A673 (cell line): ENCODE measurements at regions not wholly inside any gene's neighbourhood (a gene's known extent, or its start where the extent isn't known, plus 50 kb on each side); places are given as distances from the start of the nearest gene placed in this dataset.
"Not testable (repeated sequence)": the region's sequence is repeated elsewhere in the genome, so short reads cannot be mapped to it uniquely, and the experiment has no call there.

Source experiments
- BruUV-seq: library from RNA; stranded (reverse); fragments of 400-500 nt; replicated peaks from 2 replicates; lab custom pipeline; 2021; lab: Mats Ljungman, UMichigan
- CTCF ChIA-PET: fragments of 300-600 bp; sonication (Branson Sonifier 250); formaldehyde crosslinking; loops from one replicate; lab custom pipeline; 2022; ENCODE audit warnings: antibody characterized with exemption; lab: Charles Lee
- POLR2A ChIA-PET: fragments of 300-600 bp; sonication (Branson Sonifier 250); formaldehyde crosslinking; loops from one replicate; lab custom pipeline; 2022; ENCODE audit warnings: antibody characterized with exemption; ENCODE audit not compliant: low non-redundant PET; lab: Charles Lee
- DNase-seq: peaks from one replicate; pipeline ENCODE4 v3.0.0-alpha.2; 2015; ENCODE audit warnings: low spot score
- H3K27ac ChIP-seq: fragments of 200-600 bp; sonication (generic); 2 replicates; pipeline ENCODE4 v1.5.1; 2016; ENCODE audit warnings: mixed run types, low read depth, mild to moderate bottlenecking, mixed read lengths, antibody characterized with exemption, low read length; ENCODE audit not compliant: poor library complexity, severe bottlenecking
- H3K27me3 ChIP-seq: fragments of 200-600 bp; sonication (generic); replicated peaks from 2 replicates; pipeline ENCODE4 v1.6.1; 2017; ENCODE audit warnings: mixed run types, low read depth, mild to moderate bottlenecking, mixed read lengths, antibody characterized with exemption, low read length; ENCODE audit not compliant: insufficient read depth, poor library complexity
- H3K36me3 ChIP-seq: fragments of 200-600 bp; sonication (generic); 2 replicates; pipeline ENCODE4 v1.6.1; 2016; ENCODE audit warnings: mixed run types, mild to moderate bottlenecking, mixed read lengths, antibody characterized with exemption, low read length; ENCODE audit not compliant: insufficient read depth, poor library complexity, severe bottlenecking
- H3K4me1 ChIP-seq: fragments of 200-600 bp; sonication (generic); 2 replicates; pipeline ENCODE4 v1.6.1; 2017; ENCODE audit warnings: mixed run types, mild to moderate bottlenecking, mixed read lengths, antibody characterized with exemption, low read length; ENCODE audit not compliant: insufficient read depth, poor library complexity, severe bottlenecking
- H3K4me3 ChIP-seq: fragments of 200-600 bp; sonication (generic); 2 replicates; pipeline ENCODE4 v1.5.1; 2016; ENCODE audit warnings: low read depth, mixed run types, mild to moderate bottlenecking, mixed read lengths, low read length; ENCODE audit not compliant: poor library complexity, severe bottlenecking
- H3K9me3 ChIP-seq: fragments of 200-600 bp; sonication (generic); 2 replicates; pipeline ENCODE4 v1.6.1; 2016; ENCODE audit warnings: mixed run types, low read depth, mild to moderate bottlenecking, mixed read lengths, antibody characterized with exemption, low read length; ENCODE audit not compliant: poor library complexity, severe bottlenecking
- CTCF ChIP-seq: fragments of 300-800, 200-600 bp; sonication (generic); conservative IDR thresholded peaks from 2 replicates; pipeline ENCODE4 v1.5.1; 2017; ENCODE audit warnings: low read depth, mild to moderate bottlenecking, antibody characterized with exemption, low read length, moderate library complexity, mixed read lengths
- EZH2 ChIP-seq: fragments of 200-600 bp; sonication (generic); IDR thresholded peaks from 2 replicates; pipeline ENCODE4 v1.6.1; 2017; ENCODE audit warnings: borderline replicate concordance, low read depth, mild to moderate bottlenecking, mixed read lengths, antibody characterized with exemption, low read length; ENCODE audit not compliant: poor library complexity, severe bottlenecking
- intact Hi-C: fragments of 100-400 bp; cut with micrococcal nuclease; formaldehyde crosslinking; loops from one replicate; pipeline ENCODE4 v1.10.0; 2022; ENCODE audit not compliant: unreplicated experiment

- H3K36me3 ChIP-seq: no peaks in the 10 kb centered on the region
- BruUV-seq: no TSS peak
- TF ChIP-seq EZH2 (no peak), CTCF (no peak)
- no peak overlapping the region for H3K4me3 ChIP-seq
- intact Hi-C loops: no loop called here
- H3K27ac ChIP-seq: no peak overlapping the region
- H3K4me1 ChIP-seq: no peaks in the 10 kb centered on the region
- POLR2A ChIA-PET: no interaction called here
- CTCF ChIA-PET: no interaction called here
- no peaks in the 10 kb centered on the region for H3K9me3 ChIP-seq
- no peaks in the 10 kb centered on the region for H3K27me3 ChIP-seq
- DNase-seq: no peak
These were observed 1455.7 kb upstream of the CELF2 start for GRCh38 chr10:9561821-9562505.

DNA sequence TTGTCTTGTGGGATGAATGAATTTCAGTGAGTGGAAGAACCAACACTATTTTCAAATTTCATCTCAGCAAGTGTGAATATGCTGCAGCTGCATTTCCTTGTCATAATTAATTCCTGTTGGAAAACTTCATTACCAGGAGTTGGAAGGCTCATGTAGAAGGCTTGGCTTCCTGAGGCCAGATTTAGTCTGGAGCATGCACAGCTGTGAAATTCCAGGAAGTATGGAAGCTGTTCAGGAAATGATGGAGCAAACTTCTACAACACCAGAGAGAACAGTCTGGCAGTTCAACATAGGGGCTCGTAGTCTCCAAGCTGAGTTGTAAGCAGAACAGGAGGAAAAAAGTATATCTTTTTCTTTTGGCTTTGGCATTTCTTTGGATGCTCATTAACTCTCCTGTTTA is 1439.9 kb upstream of the CELF2 start:
- intact Hi-C loops: no loop called here
- H3K4me1 ChIP-seq: no peaks in the 10 kb centered on the region
- TF ChIP-seq EZH2 (no peak), CTCF (no peak)
- no peaks in the 10 kb centered on the region for H3K27me3 ChIP-seq
- ChIA-PET CTCF (no interaction called here), POLR2A (no interaction called here)
- no peak overlapping the region for H3K27ac ChIP-seq
- no peaks in the 10 kb centered on the region for H3K36me3 ChIP-seq
- H3K4me3 ChIP-seq: no peak overlapping the region
- no peak for DNase-seq
- H3K9me3 ChIP-seq: no peaks in the 10 kb centered on the region
- BruUV-seq: no TSS peak

GRCh38 chr10:9579110-9579705 is 1438.5 kb upstream of the CELF2 start:
- no peaks in the 10 kb centered on the region for H3K36me3 ChIP-seq
- H3K27me3 ChIP-seq: no peaks in the 10 kb centered on the region
- CTCF ChIA-PET: no interaction called here
- POLR2A ChIA-PET: no interaction called here
- intact Hi-C loops: no loop called here
- no peaks in the 10 kb centered on the region for H3K4me1 ChIP-seq
- no peaks in the 10 kb centered on the region for H3K9me3 ChIP-seq
- no peak for TF ChIP-seq EZH2
- no peak for TF ChIP-seq CTCF
- DNase-seq: no peak
- H3K27ac ChIP-seq: no peak overlapping the region
- no TSS peak for BruUV-seq
- no peak overlapping the region for H3K4me3 ChIP-seq

DNA sequence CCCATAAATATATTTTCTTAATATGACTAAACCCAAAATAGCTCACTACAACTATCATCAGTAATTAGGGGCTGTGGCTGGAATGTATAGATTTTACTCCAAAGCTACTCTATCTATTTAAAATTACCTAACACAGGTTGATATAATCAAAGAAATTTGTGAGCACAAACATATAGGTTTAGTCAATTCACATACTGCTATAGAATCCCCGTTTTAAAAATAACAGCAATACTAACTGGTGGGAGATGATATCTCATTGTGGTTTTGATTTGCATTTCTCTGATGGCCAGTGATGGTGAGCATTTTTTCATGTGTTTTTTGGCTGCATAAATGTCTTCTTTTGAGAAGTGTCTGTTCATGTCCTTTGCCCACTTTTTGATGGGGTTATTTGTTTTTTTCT is 1434.9 kb upstream of the CELF2 start:
- H3K4me3 ChIP-seq, BruUV-seq, H3K27me3 ChIP-seq, H3K4me1 ChIP-seq, H3K9me3 ChIP-seq, CTCF ChIA-PET, intact Hi-C loops, H3K27ac ChIP-seq, POLR2A ChIA-PET, DNase-seq, H3K36me3 ChIP-seq: not testable (repeated sequence)
